Hepatocyte (in vitro differentiated cells): ENCODE measurements at regions not wholly inside any gene's neighbourhood (a gene's known extent, or its start where the extent isn't known, plus 50 kb on each side); places are given as distances from the start of the nearest gene placed in this dataset.

Experiments
- EZH2phosphoT487 ChIP-seq: fragments of 200-600 bp; sonication (generic); IDR thresholded peaks from one replicate; pipeline ENCODE4 v1.6.1; 2018; ENCODE audit warnings: antibody characterized with exemption, mild to moderate bottlenecking, low read depth, moderate library complexity; ENCODE audit not compliant: unreplicated experiment, severe bottlenecking
- TF ChIP-seq, protein P1 (sequence below): fragments of 200-600 bp; sonication (generic); IDR thresholded peaks from 2 replicates; pipeline ENCODE4 v1.5.1; 2016; ENCODE audit warnings: antibody characterized with exemption, mild to moderate bottlenecking; ENCODE audit not compliant: poor library complexity

- TF ChIP-seq, protein P1, sequence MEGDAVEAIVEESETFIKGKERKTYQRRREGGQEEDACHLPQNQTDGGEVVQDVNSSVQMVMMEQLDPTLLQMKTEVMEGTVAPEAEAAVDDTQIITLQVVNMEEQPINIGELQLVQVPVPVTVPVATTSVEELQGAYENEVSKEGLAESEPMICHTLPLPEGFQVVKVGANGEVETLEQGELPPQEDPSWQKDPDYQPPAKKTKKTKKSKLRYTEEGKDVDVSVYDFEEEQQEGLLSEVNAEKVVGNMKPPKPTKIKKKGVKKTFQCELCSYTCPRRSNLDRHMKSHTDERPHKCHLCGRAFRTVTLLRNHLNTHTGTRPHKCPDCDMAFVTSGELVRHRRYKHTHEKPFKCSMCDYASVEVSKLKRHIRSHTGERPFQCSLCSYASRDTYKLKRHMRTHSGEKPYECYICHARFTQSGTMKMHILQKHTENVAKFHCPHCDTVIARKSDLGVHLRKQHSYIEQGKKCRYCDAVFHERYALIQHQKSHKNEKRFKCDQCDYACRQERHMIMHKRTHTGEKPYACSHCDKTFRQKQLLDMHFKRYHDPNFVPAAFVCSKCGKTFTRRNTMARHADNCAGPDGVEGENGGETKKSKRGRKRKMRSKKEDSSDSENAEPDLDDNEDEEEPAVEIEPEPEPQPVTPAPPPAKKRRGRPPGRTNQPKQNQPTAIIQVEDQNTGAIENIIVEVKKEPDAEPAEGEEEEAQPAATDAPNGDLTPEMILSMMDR, result no peak
- TF ChIP-seq EZH2phosphoT487, result no peak
Observed at GRCh38 chr15:47534673-47535072, 182.6 kb upstream of the SEMA6D start.
